ENCODE measurements at regions not wholly inside any gene's neighbourhood (a gene's known extent, or its start where the extent isn't known, plus 50 kb on each side); places are given as distances from the start of the nearest gene placed in this dataset.

GRCh38 chr9:28624771-28625170, 1051.5 kb upstream of the C9orf72 start:
- no peak for TF ChIP-seq ZNF274 (IDR thresholded peaks at IDR 0.05; ENCODE audit: low read depth, low read length)
- no peak overlapping the region for H3K4me3 ChIP-seq (ENCODE audit: low read length)

GRCh38 chr9:28628031-28628430, 1054.8 kb upstream of the C9orf72 start:
- H3K4me3 ChIP-seq (ENCODE audit: low read length), result no peak overlapping the region
- TF ChIP-seq ZNF274 (IDR thresholded peaks at IDR 0.05; ENCODE audit: low read depth, low read length), result no peak

GRCh38 chr9:28648723-28649122, 1075.4 kb upstream of the C9orf72 start:
- no peak overlapping the region for H3K4me3 ChIP-seq (ENCODE audit: low read length)
- no peak for TF ChIP-seq ZNF274 (IDR thresholded peaks at IDR 0.05; ENCODE audit: low read depth, low read length)

- TF ChIP-seq ZNF274 (IDR thresholded peaks at IDR 0.05; ENCODE audit: low read depth, low read length), result no peak
- no peak overlapping the region for H3K4me3 ChIP-seq (ENCODE audit: low read length)
Observed at GRCh38 chr9:28650327-28650726, 1077.0 kb upstream of the C9orf72 start.

- no peak for TF ChIP-seq ZNF274 (IDR thresholded peaks at IDR 0.05; ENCODE audit: low read depth, low read length)
Observed at GRCh38 chr9:28651050-28651722, 1077.9 kb upstream of the C9orf72 start.

GRCh38 chr9:28653216-28653615, 1079.9 kb upstream of the C9orf72 start:
- H3K4me3 ChIP-seq (ENCODE audit: low read length), result no peak overlapping the region
- no peak for TF ChIP-seq ZNF274 (IDR thresholded peaks at IDR 0.05; ENCODE audit: low read depth, low read length)

More at GRCh38 chr9:28651050-28651722, 1077.9 kb upstream of the C9orf72 start:
- no peak overlapping the region for H3K4me3 ChIP-seq (ENCODE audit: low read length)

GRCh38 chr9:28656727-28657126, 1083.4 kb upstream of the C9orf72 start:
- TF ChIP-seq ZNF274 (IDR thresholded peaks at IDR 0.05; ENCODE audit: low read depth, low read length), result no peak
- no peak overlapping the region for H3K4me3 ChIP-seq (ENCODE audit: low read length)

GRCh38 chr9:28661853-28662252, 1088.6 kb upstream of the C9orf72 start:
- no peak for TF ChIP-seq ZNF274 (IDR thresholded peaks at IDR 0.05; ENCODE audit: low read depth, low read length)
- H3K4me3 ChIP-seq (ENCODE audit: low read length), result no peak overlapping the region

- no peak for TF ChIP-seq ZNF274 (IDR thresholded peaks at IDR 0.05; ENCODE audit: low read depth, low read length)
Observed at GRCh38 chr9:28662675-28663074, 1089.4 kb upstream of the C9orf72 start.

GRCh38 chr9:28668158-28668557, 1094.9 kb upstream of the C9orf72 start:
- no peak overlapping the region for H3K4me3 ChIP-seq (ENCODE audit: low read length)
- no peak for TF ChIP-seq ZNF274 (IDR thresholded peaks at IDR 0.05; ENCODE audit: low read depth, low read length)

More at GRCh38 chr9:28662675-28663074, 1089.4 kb upstream of the C9orf72 start:
- H3K4me3 ChIP-seq (ENCODE audit: low read length), result no peak overlapping the region

- no peak for TF ChIP-seq ZNF274 (IDR thresholded peaks at IDR 0.05; ENCODE audit: low read depth, low read length)
- H3K4me3 ChIP-seq (ENCODE audit: low read length), result no peak overlapping the region
Observed at GRCh38 chr9:28671000-28671399, 1097.7 kb upstream of the C9orf72 start.

- TF ChIP-seq ZNF274 (IDR thresholded peaks at IDR 0.05; ENCODE audit: low read depth, low read length), result no peak
- no peak overlapping the region for H3K4me3 ChIP-seq (ENCODE audit: low read length)
Observed at GRCh38 chr9:28678097-28678496, 1104.8 kb upstream of the C9orf72 start.

- no peak overlapping the region for H3K4me3 ChIP-seq (ENCODE audit: low read length)
- TF ChIP-seq ZNF274 (IDR thresholded peaks at IDR 0.05; ENCODE audit: low read depth, low read length), result no peak
Observed at GRCh38 chr9:28688172-28688571, 1114.9 kb upstream of the C9orf72 start.

- no peak for TF ChIP-seq ZNF274 (IDR thresholded peaks at IDR 0.05; ENCODE audit: low read depth, low read length)
- H3K4me3 ChIP-seq (ENCODE audit: low read length), result no peak overlapping the region
Observed at GRCh38 chr9:28692012-28692411, 1118.7 kb upstream of the C9orf72 start.

GRCh38 chr9:28696960-28697359, 1123.7 kb upstream of the C9orf72 start:
- TF ChIP-seq ZNF274 (IDR thresholded peaks at IDR 0.05; ENCODE audit: low read depth, low read length), result no peak
- no peak overlapping the region for H3K4me3 ChIP-seq (ENCODE audit: low read length)

GRCh38 chr9:28699632-28700031, 1126.4 kb upstream of the C9orf72 start:
- TF ChIP-seq ZNF274 (IDR thresholded peaks at IDR 0.05; ENCODE audit: low read depth, low read length), result no peak
- H3K4me3 ChIP-seq (ENCODE audit: low read length), result no peak overlapping the region

Measured in GM08714 (cell line).